H1 (cell line): ENCODE measurements at regions not wholly inside any gene's neighbourhood (a gene's known extent, or its start where the extent isn't known, plus 50 kb on each side); places are given as distances from the start of the nearest gene placed in this dataset.
A peak's percentile ranks its signal among the peaks of the same experiment; 100 is the strongest.

Experiments used
- CTCF ChIA-PET: fragments of 300-600 bp; sonication (Branson Sonifier 250); formaldehyde crosslinking; loops from one replicate; lab custom pipeline; 2021; ENCODE audit not compliant: partially characterized antibody; lab: Charles Lee
- POLR2A ChIA-PET: fragments of 300-600 bp; sonication (Branson Sonifier 250); formaldehyde crosslinking; loops from one replicate; lab custom pipeline; 2021; ENCODE audit warnings: inconsistent platforms; ENCODE audit not compliant: partially characterized antibody; lab: Charles Lee
- DNase-seq, 2 experiments: peaks; one replicate each; pipeline versions ENCODE4 v3.0.0 to v3.0.0-alpha.2; 2010 to 2022; ENCODE audit warnings: low spot score in 2 of 2, low read depth in 1 of 2, mixed read lengths in 1 of 2
- FAIRE-seq: peaks from 2 replicates; lab custom pipeline; 2011; peaks lifted over from hg19 to GRCh38; lab: Jason Lieb, UNC
- H2AFZ ChIP-seq: 2 replicates; pipeline ENCODE4 v1.8.1; 2012; ENCODE audit warnings: low read length, inconsistent platforms
- H2AK5ac ChIP-seq: 2 replicates; pipeline ENCODE4 v1.6.1; 2013; ENCODE audit warnings: low read depth, low read length
- H2BK120ac ChIP-seq: replicated peaks from 2 replicates; pipeline ENCODE3; 2013; ENCODE audit warnings: low read depth, low read length, inconsistent platforms
- H2BK12ac ChIP-seq: 2 replicates; pipeline ENCODE4 v1.6.1; 2013; ENCODE audit warnings: low read depth, low read length
- H2BK15ac ChIP-seq: 2 replicates; pipeline ENCODE4 v1.6.1; 2013; ENCODE audit warnings: low read length
- H2BK20ac ChIP-seq: 2 replicates; pipeline ENCODE4 v1.6.1; 2013; ENCODE audit warnings: low read length
- H2BK5ac ChIP-seq: 2 replicates; pipeline ENCODE4 v1.6.1; 2013; ENCODE audit warnings: low read depth, low read length
- H3K14ac ChIP-seq: 2 replicates; pipeline ENCODE4 v1.6.1; 2013; ENCODE audit warnings: inconsistent platforms; ENCODE audit not compliant: insufficient read length
- H3K18ac ChIP-seq: 2 replicates; pipeline ENCODE4 v1.6.1; 2013; ENCODE audit warnings: low read length; ENCODE audit errors: extremely low read depth
- H3K23ac ChIP-seq: 2 replicates; pipeline ENCODE4 v1.6.1; 2013; ENCODE audit warnings: inconsistent platforms; ENCODE audit not compliant: insufficient read length
- H3K23me2 ChIP-seq: 2 replicates; pipeline ENCODE4 v1.6.1; 2013; ENCODE audit warnings: low read depth, low read length
- H3K27ac ChIP-seq: 2 replicates; pipeline ENCODE4 v1.6.1; 2011; ENCODE audit warnings: low read depth, low read length, inconsistent platforms
- H3K27me3 ChIP-seq, 4 experiments: replicated peaks in 1 of 4; 1 replicate in 1 of 4; 2 replicates in 3 of 4; pipeline versions ENCODE4 v1.6.1 to v1.8.1; 2011 to 2013; ENCODE audit warnings: low read length in 3 of 4, mild to moderate bottlenecking in 3 of 4, inconsistent platforms in 2 of 4, mixed read lengths in 2 of 4, moderate library complexity in 1 of 4; ENCODE audit not compliant: control insufficient read depth in 3 of 4, insufficient read depth in 3 of 4; ENCODE audit errors: extremely low read depth in 1 of 4
- H3K36me3 ChIP-seq, 4 experiments: 2 replicates each; pipeline versions ENCODE4 v1.6.1 to v1.8.1; 2011 to 2013; ENCODE audit warnings: mild to moderate bottlenecking in 4 of 4, low read length in 3 of 4, moderate library complexity in 2 of 4, control low read depth in 1 of 4, inconsistent platforms in 1 of 4; ENCODE audit not compliant: insufficient read depth in 4 of 4, control insufficient read depth in 2 of 4
- H3K4ac ChIP-seq: replicated peaks from 2 replicates; pipeline ENCODE3; 2013; ENCODE audit warnings: low read length, low read depth, mixed read lengths, inconsistent platforms; ENCODE audit not compliant: insufficient read length
- H3K4me1 ChIP-seq, 4 experiments: replicated peaks in 1 of 4; 1 replicate in 1 of 4; 2 replicates in 3 of 4; pipeline versions ENCODE4 v1.6.1 to v1.8.1; 2011 to 2013; ENCODE audit warnings: low read length in 3 of 4, inconsistent platforms in 2 of 4, mixed read lengths in 1 of 4; ENCODE audit not compliant: insufficient read depth in 4 of 4, control insufficient read depth in 3 of 4
- H3K4me2 ChIP-seq, 2 experiments: 2 replicates each; pipeline versions ENCODE4 v1.6.1 to v1.8.1; 2011 to 2013; ENCODE audit warnings: low read depth in 2 of 2, low read length in 2 of 2, control low read depth in 1 of 2, inconsistent platforms in 1 of 2, mild to moderate bottlenecking in 1 of 2; ENCODE audit not compliant: insufficient read depth in 1 of 2
- H3K4me3 ChIP-seq, 4 experiments: fragments of 200-600, 300-600 bp in 1 of 4; sonication (generic), shearing (Covaris generic), sonication (Bioruptor Twin) in 1 of 4; 2 replicates each; pipeline versions ENCODE4 v1.5.1 to v1.8.1; 2011 to 2016; ENCODE audit warnings: low read length in 4 of 4, low read depth in 3 of 4, control low read depth in 2 of 4, inconsistent platforms in 2 of 4, mild to moderate bottlenecking in 2 of 4, mixed read lengths in 1 of 4, moderate library complexity in 1 of 4; ENCODE audit not compliant: insufficient read depth in 2 of 4; ENCODE audit errors: extremely low read depth in 1 of 4
- H3K56ac ChIP-seq: replicated peaks from 2 replicates; pipeline ENCODE3; 2013; ENCODE audit warnings: low read depth, mild to moderate bottlenecking, mixed read lengths, low read length, inconsistent platforms; ENCODE audit not compliant: insufficient read length
- H3K79me1 ChIP-seq: 2 replicates; pipeline ENCODE4 v1.6.1; 2013; ENCODE audit warnings: low read depth, low read length, control low read depth
- H3K79me2 ChIP-seq, 2 experiments: 2 replicates each; pipeline versions ENCODE4 v1.6.1 to v1.8.1; 2012 to 2013; ENCODE audit warnings: low read length in 2 of 2, mild to moderate bottlenecking in 2 of 2, inconsistent platforms in 1 of 2; ENCODE audit not compliant: insufficient read depth in 2 of 2, control insufficient read depth in 1 of 2
- H3K9ac ChIP-seq, 4 experiments: replicated peaks in 1 of 4; 1 replicate in 1 of 4; 2 replicates in 3 of 4; pipeline versions ENCODE4 v1.6.1 to v1.8.1; 2011 to 2013; ENCODE audit warnings: low read depth in 3 of 4, low read length in 3 of 4, control low read depth in 2 of 4, mild to moderate bottlenecking in 2 of 4, moderate library complexity in 2 of 4, inconsistent platforms in 1 of 4; ENCODE audit errors: extremely low read depth in 1 of 4
- H3K9me3 ChIP-seq, 2 experiments: 2 replicates each; pipeline versions ENCODE4 v1.6.1 to v1.8.1; 2012 to 2013; ENCODE audit warnings: mild to moderate bottlenecking in 2 of 2, moderate library complexity in 2 of 2, control low read depth in 1 of 2, inconsistent platforms in 1 of 2, low read depth in 1 of 2, low read length in 1 of 2, mixed read lengths in 1 of 2; ENCODE audit not compliant: insufficient read depth in 2 of 2
- H4K20me1 ChIP-seq, 2 experiments: replicated peaks in 1 of 2; 2 replicates each; pipeline versions ENCODE3 to v1.8.1; 2011 to 2013; ENCODE audit warnings: inconsistent platforms in 2 of 2, low read length in 2 of 2, mild to moderate bottlenecking in 1 of 2; ENCODE audit not compliant: insufficient read depth in 2 of 2, control insufficient read depth in 1 of 2
- H4K5ac ChIP-seq: 2 replicates; pipeline ENCODE4 v1.6.1; 2013; ENCODE audit warnings: low read length, low read depth, mixed read lengths, inconsistent platforms; ENCODE audit not compliant: insufficient read length
- H4K8ac ChIP-seq: 2 replicates; pipeline ENCODE4 v1.8.0; 2013; ENCODE audit warnings: mild to moderate bottlenecking, moderate library complexity, low read length, inconsistent platforms; ENCODE audit not compliant: insufficient read depth; ENCODE audit errors: extremely low read depth
- H4K91ac ChIP-seq: replicated peaks from 2 replicates; pipeline ENCODE3; 2013; ENCODE audit warnings: low read length, mixed read lengths, inconsistent platforms; ENCODE audit not compliant: insufficient read length
- CEBPB ChIP-seq: IDR thresholded peaks from 2 replicates; pipeline ENCODE4 v1.6.1; 2012; ENCODE audit warnings: low read depth, low read length
- EGR1 ChIP-seq: IDR thresholded peaks from 2 replicates; pipeline ENCODE4 v1.6.1; 2011; ENCODE audit warnings: low read depth, low read length, borderline replicate concordance
- HDAC2 ChIP-seq, 2 experiments: fragments of 300-600 bp in 1 of 2; sonication (generic) in 1 of 2; IDR thresholded peaks; 2 replicates each; pipeline ENCODE4 v1.6.1; 2011 to 2012; ENCODE audit warnings: low read depth in 2 of 2, low read length in 2 of 2, mild to moderate bottlenecking in 2 of 2, moderate library complexity in 2 of 2, borderline replicate concordance in 1 of 2, inconsistent platforms in 1 of 2
- HDAC6 ChIP-seq: IDR thresholded peaks from one replicate; pipeline ENCODE4 v1.7.1; 2012; ENCODE audit warnings: low read depth, mild to moderate bottlenecking, inconsistent platforms, low read length, moderate library complexity
- RAD21 ChIP-seq, 2 experiments: IDR thresholded peaks in 1 of 2; conservative IDR thresholded peaks in 1 of 2; 2 replicates each; pipeline ENCODE4 v1.6.1; 2011; ENCODE audit warnings: low read depth in 2 of 2, low read length in 2 of 2, improper control_type of control experiment in 1 of 2, inconsistent platforms in 1 of 2, mild to moderate bottlenecking in 1 of 2, moderate library complexity in 1 of 2
- RFX5 ChIP-seq: IDR thresholded peaks from 2 replicates; pipeline ENCODE4 v1.6.1; 2011; ENCODE audit warnings: low read depth, low read length, improper control_type of control experiment, borderline replicate concordance
- SAP30 ChIP-seq: fragments of 300-600 bp; sonication (generic); IDR thresholded peaks from 2 replicates; pipeline ENCODE4 v1.7.1; 2012; ENCODE audit warnings: low read length, moderate library complexity, mild to moderate bottlenecking, inconsistent platforms; ENCODE audit not compliant: insufficient read depth, insufficient replicate concordance
- SIN3A ChIP-seq, 2 experiments: IDR thresholded peaks in 1 of 2; conservative IDR thresholded peaks in 1 of 2; 2 replicates each; pipeline ENCODE4 v1.6.1; 2011 to 2012; ENCODE audit warnings: low read length in 2 of 2, improper control_type of control experiment in 1 of 2, low read depth in 1 of 2, mild to moderate bottlenecking in 1 of 2
- SP1 ChIP-seq: IDR thresholded peaks from 2 replicates; pipeline ENCODE4 v1.6.1; 2011; ENCODE audit warnings: low read depth, low read length
- TEAD4 ChIP-seq: IDR thresholded peaks from 2 replicates; pipeline ENCODE4 v1.6.1; 2012; ENCODE audit warnings: low read depth, low read length, inconsistent platforms, mixed read lengths
- USF2 ChIP-seq: IDR thresholded peaks from 2 replicates; pipeline ENCODE4 v1.6.1; 2011; ENCODE audit warnings: low read length, improper control_type of control experiment
- WGBS, 2 experiments: shearing (Covaris generic) in 1 of 2; methylation state at CpG; one replicate each; pipeline versions ENCODE4 v1.1.6 to v1.1.7; 2013 to 2015; ENCODE audit warnings: low lambda C conversion rate in 2 of 2, mixed read lengths in 2 of 2, inconsistent platforms in 1 of 2, low coverage in 1 of 2, missing lambda C conversion rate in 1 of 2; ENCODE audit not compliant: insufficient replicate concordance in 2 of 2, insufficient coverage in 1 of 2, insufficient read length in 1 of 2; ENCODE audit errors: extremely low coverage in 1 of 2, missing lambda C conversion rate in 1 of 2; 5-methylcytosine and 5-hydroxymethylcytosine counted together

- DNase-seq, result peak in 1 of 2 experiments; percentile 3
- no peaks in the 10 kb centered on the region for H3K79me1 ChIP-seq
- 72% methylated on average over 3 of the region's 3 CpGs; no CpG with 5 or more reads in 1 of the 2 experiments for WGBS, 2 experiments
- TF ChIP-seq CEBPB (no peak), SIN3A (conservative IDR thresholded peaks at IDR 0.05 in 1 of 2, IDR thresholded peaks at IDR 0.05 in 1 of 2; ENCODE audit: low read depth in 1 of 2, low read length in 2 of 2) (no peak), HDAC2 (IDR thresholded peaks at IDR 0.05; ENCODE audit: borderline replicate concordance in 1 of 2, low read depth in 2 of 2, low read length in 2 of 2) (no peak), SP1 (no peak), USF2 (no peak), EGR1 (no peak), RFX5 (no peak), TEAD4 (no peak), HDAC6 (no peak), RAD21 (IDR thresholded peaks at IDR 0.05 in 1 of 2, conservative IDR thresholded peaks at IDR 0.05 in 1 of 2; ENCODE audit: low read depth in 2 of 2, low read length in 2 of 2) (peak; percentile 70 to 73), SAP30 (no peak)
Measured at GRCh38 chr12:17301544-17301943, 695.6 kb upstream of the LMO3 start.

More at GRCh38 chr12:17301544-17301943, 695.6 kb upstream of the LMO3 start:
- Histone ChIP-seq H3K9me3 (peaks cover 7 to 13% of the 10 kb centered on the region in 2 experiments; a peak in 3 of 4 replicates), H2BK5ac (no peak overlapping the region), H3K56ac (no peak overlapping the region), H2BK120ac (no peak overlapping the region), H3K14ac (no peak overlapping the region), H3K27me3 (no peaks in the 10 kb centered on the region), H2AK5ac (no peak overlapping the region), H3K79me2 (no peaks in the 10 kb centered on the region), H3K36me3 (no peaks in the 10 kb centered on the region), H4K91ac (no peak overlapping the region), H4K8ac (no peak overlapping the region), H3K4me2 (no peak overlapping the region), H2BK12ac (no peak overlapping the region), H3K18ac (no peak overlapping the region), H2AFZ (no peak overlapping the region), H3K23me2 (no peaks in the 10 kb centered on the region), H3K4ac (no peak overlapping the region), H2BK15ac (no peak overlapping the region), H3K27ac (no peak overlapping the region), H3K4me3 (no peak overlapping the region), H4K20me1 (no peaks in the 10 kb centered on the region), H3K9ac (no peak overlapping the region), H3K23ac (no peak overlapping the region), H4K5ac (no peak overlapping the region), H3K4me1 (no peaks in the 10 kb centered on the region), H2BK20ac (no peak overlapping the region)
- no peak for FAIRE-seq
- ChIA-PET CTCF (interaction anchor here (0.6 to 1.9 kb wide), 6 partner anchors 8 to 691 kb away, joined by 3 to 5 read pairs (median 3); no protein-coding TSS in a partner anchor), POLR2A (interaction anchor here (0.6 kb wide), 1 partner anchor 108 kb away, joined by 3 read pairs; no protein-coding TSS in a partner anchor)
